KOPT-K1 (cell line): ENCODE measurements at regions not wholly inside any gene's neighbourhood (a gene's known extent, or its start where the extent isn't known, plus 50 kb on each side); places are given as distances from the start of the nearest gene placed in this dataset.

ENCODE experiments used
- H3K27ac ChIP-seq: fragments of 200-600 bp; sonication (generic); 2 replicates; pipeline ENCODE4 v1.5.1; 2016; ENCODE audit warnings: antibody characterized with exemption, mild to moderate bottlenecking, low read depth, low read length; ENCODE audit not compliant: poor library complexity, severe bottlenecking
- H3K36me3 ChIP-seq: fragments of 200-600 bp; sonication (generic); 2 replicates; pipeline ENCODE4 v1.5.1; 2017; ENCODE audit warnings: antibody characterized with exemption, mild to moderate bottlenecking, low read length, moderate library complexity; ENCODE audit not compliant: insufficient read depth
- H3K9me3 ChIP-seq: fragments of 200-600 bp; sonication (generic); 2 replicates; pipeline ENCODE4 v1.5.1; 2017; ENCODE audit warnings: antibody characterized with exemption, low read length, mild to moderate bottlenecking; ENCODE audit not compliant: insufficient read depth, poor library complexity, severe bottlenecking

GRCh38 chr6:140318408-140318807 is 944.0 kb upstream of the CITED2 start:
- H3K36me3 ChIP-seq = no peaks in the 10 kb centered on the region
- no peak overlapping the region for H3K27ac ChIP-seq
- H3K9me3 ChIP-seq = no peaks in the 10 kb centered on the region

DNA sequence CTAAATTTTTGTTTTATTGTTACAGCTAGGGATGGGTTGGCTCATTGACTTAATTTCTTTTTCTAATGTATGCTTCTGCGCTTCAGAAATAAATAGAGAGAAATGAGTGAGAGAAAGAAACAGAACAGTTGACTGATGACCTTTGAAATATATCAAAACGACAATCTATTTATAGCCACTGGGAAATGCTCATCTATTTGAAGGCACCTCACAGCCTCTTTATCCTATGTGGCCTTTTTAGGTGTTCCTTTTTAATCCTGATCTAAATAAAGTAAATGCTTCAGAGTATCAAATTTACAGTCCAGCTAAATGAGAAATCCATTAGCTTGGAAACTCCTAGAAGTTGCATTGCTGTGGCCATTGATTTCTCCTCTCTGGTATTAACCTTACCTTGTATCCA is 943.5 kb upstream of the CITED2 start:
- Histone ChIP-seq H3K36me3 (no peaks in the 10 kb centered on the region), H3K27ac (no peak overlapping the region), H3K9me3 (no peaks in the 10 kb centered on the region)

DNA sequence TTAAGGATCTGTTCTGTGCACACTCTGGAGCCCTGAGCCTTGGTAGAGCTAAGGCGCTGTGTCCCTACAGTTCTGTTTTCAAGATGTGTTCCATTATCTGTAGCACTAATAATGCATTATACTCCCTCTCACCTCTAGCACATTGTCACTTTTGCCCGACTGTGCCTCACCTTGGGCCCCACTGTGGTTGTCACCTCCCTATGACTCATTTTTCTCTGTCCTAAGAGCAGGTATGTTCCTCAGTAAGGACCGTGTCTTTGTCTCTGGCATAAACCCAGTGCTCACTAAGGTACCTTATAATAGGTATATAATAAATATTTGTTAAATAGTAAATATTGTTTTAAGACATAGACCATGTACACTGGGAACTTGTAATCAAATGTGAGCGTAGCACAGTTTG is 942.5 kb upstream of the CITED2 start:
- Histone ChIP-seq H3K27ac (no peak overlapping the region), H3K36me3 (no peaks in the 10 kb centered on the region), H3K9me3 (no peaks in the 10 kb centered on the region)

DNA sequence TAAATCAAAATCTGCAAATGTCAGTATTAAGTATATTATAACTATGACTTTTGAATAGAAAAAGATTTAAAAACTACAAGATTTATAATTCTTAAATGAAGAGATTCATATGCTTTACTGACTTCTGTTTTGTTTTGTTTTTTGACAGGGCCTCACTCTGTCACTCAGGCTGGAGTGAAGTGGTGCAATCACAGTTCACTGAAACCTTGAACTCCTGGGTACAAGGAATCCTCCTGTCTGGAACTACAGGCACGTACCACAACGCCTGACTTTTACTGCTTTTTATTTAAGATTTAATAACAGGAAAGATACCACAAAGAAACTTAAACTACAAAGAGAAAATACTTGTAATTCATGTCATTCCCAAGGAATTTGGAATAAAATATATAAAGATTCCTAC is 940.2 kb upstream of the CITED2 start:
- H3K9me3 ChIP-seq = no peaks in the 10 kb centered on the region
- H3K36me3 ChIP-seq = no peaks in the 10 kb centered on the region
- H3K27ac ChIP-seq = no peak overlapping the region

GRCh38 chr6:140311146-140311545 is 936.7 kb upstream of the CITED2 start:
- Histone ChIP-seq H3K27ac (no peak overlapping the region), H3K36me3 (no peaks in the 10 kb centered on the region), H3K9me3 (no peaks in the 10 kb centered on the region)

GRCh38 chr6:140303218-140303949 is 928.9 kb upstream of the CITED2 start:
- no peak overlapping the region for H3K27ac ChIP-seq
- no peaks in the 10 kb centered on the region for H3K9me3 ChIP-seq
- no peaks in the 10 kb centered on the region for H3K36me3 ChIP-seq

- Histone ChIP-seq H3K36me3 (no peaks in the 10 kb centered on the region), H3K9me3 (no peaks in the 10 kb centered on the region), H3K27ac (no peak overlapping the region)
Measured at GRCh38 chr6:140300331-140300730, 925.9 kb upstream of the CITED2 start.

DNA sequence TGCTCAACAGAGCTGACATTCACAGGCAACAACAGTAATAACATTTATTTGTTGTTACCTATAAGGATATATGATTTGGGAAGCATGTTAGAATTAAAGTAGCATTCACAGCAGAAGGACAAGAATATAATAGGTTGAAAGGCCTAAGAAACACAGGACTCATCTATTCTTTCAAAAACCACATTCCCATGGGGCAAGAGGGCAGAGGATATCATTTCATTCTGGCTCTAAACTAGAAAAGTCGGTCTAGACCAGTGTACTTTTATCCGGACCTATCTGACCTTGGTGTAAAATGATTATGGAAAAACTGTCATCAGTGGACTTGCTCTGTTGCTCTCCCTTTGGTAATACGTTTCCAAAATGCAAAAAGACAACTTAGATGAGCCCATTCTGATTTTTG is 914.7 kb upstream of the CITED2 start:
- Histone ChIP-seq H3K9me3 (no peaks in the 10 kb centered on the region), H3K27ac (no peak overlapping the region), H3K36me3 (no peaks in the 10 kb centered on the region)

DNA sequence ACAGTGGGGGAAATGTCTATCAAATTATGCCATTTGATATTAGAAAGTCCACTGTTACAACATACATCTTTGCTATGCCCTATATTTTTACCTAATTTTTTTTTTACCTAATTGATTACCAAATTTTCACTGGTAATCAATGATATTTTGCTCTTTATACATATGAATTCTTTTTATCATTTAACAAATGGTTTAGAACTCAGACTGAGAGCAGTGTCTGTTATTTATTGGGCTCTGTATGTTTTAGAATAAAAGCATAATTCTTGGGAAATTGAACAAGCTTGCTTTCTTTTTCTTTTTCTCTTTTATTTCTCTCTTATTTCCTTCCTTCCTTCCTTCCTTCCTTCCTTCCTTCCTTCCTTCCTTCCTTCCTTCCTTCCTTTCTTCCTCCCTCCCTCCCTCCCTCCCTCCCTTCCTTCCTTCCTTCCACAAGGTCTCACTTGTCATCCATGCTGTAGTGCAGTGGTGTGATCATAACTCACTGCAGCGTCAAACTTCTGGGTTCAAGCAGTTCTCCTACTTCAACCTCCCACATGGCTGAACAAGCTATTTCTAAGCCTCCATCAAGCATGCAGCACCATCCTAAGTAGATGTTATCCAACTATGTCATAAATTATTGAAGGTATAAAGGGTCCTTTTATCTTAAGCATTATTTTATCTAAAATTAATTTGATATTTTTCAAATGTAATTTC is 911.7 kb upstream of the CITED2 start:
- Histone ChIP-seq H3K36me3 (no peaks in the 10 kb centered on the region), H3K27ac (no peak overlapping the region), H3K9me3 (no peaks in the 10 kb centered on the region)

GRCh38 chr6:140285471-140285870 is 911.0 kb upstream of the CITED2 start:
- no peaks in the 10 kb centered on the region for H3K9me3 ChIP-seq
- no peaks in the 10 kb centered on the region for H3K36me3 ChIP-seq
- no peak overlapping the region for H3K27ac ChIP-seq

- Histone ChIP-seq H3K36me3 (no peaks in the 10 kb centered on the region), H3K9me3 (no peaks in the 10 kb centered on the region), H3K27ac (no peak overlapping the region)
Measured at GRCh38 chr6:140284871-140285270, 910.4 kb upstream of the CITED2 start.

DNA sequence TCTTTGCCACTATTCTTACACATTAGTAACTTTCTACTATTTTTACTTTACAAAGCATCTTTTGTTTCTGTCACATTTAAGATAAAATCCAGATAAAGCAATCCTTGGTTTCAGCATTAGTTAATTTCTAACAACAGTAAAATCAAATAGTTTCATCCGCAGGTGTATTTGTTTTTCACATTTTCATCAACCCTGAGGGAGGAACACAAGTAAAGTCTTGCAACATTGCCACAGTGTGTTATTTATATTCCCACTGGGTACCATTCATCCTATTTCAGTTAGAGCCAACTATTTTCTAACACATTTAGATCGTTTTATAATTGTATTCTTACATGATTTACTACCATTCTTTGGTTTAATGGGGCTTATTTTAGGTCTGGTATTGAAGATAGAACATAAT is 908.7 kb upstream of the CITED2 start:
- Histone ChIP-seq H3K9me3 (no peaks in the 10 kb centered on the region), H3K36me3 (no peaks in the 10 kb centered on the region), H3K27ac (no peak overlapping the region)

DNA sequence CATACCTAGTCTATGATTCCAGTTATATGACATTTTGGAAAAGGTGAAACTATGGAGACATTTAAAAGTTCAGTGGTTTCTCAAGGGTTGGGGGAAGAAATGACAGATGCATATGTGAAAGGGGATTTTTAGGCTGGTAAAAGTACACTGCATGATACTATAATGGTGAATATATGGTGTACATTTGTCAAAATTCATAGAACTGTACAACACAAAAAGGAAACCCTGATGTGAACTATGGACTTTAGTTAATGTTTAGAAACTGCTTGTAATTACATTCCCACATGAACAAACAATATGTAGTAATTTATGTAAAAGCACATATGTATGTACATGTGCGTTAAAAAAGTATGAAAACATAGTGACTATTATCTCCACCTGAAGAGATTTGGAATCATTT is 907.3 kb upstream of the CITED2 start:
- Histone ChIP-seq H3K36me3 (no peaks in the 10 kb centered on the region), H3K27ac (no peak overlapping the region), H3K9me3 (no peaks in the 10 kb centered on the region)

GRCh38 chr6:140281236-140281635 is 906.8 kb upstream of the CITED2 start:
- Histone ChIP-seq H3K9me3 (no peaks in the 10 kb centered on the region), H3K36me3 (no peaks in the 10 kb centered on the region), H3K27ac (no peak overlapping the region)

GRCh38 chr6:140276719-140277118 is 902.3 kb upstream of the CITED2 start:
- Histone ChIP-seq H3K27ac (no peak overlapping the region), H3K36me3 (no peaks in the 10 kb centered on the region), H3K9me3 (no peaks in the 10 kb centered on the region)

GRCh38 chr6:140276133-140276532 is 901.7 kb upstream of the CITED2 start:
- Histone ChIP-seq H3K36me3 (no peaks in the 10 kb centered on the region), H3K27ac (no peak overlapping the region), H3K9me3 (no peaks in the 10 kb centered on the region)
